HG03378 (cell line): ENCODE measurements at regions not wholly inside any gene's neighbourhood (a gene's known extent, or its start where the extent isn't known, plus 50 kb on each side); places are given as distances from the start of the nearest gene placed in this dataset.

Source experiments
- ATAC-seq: cut with Tn5 transposase; IDR thresholded peaks from one replicate; pipeline ENCODE4 v1.9.1; 2021; ENCODE audit warnings: mild to moderate bottlenecking, moderate library complexity; ENCODE audit not compliant: unreplicated experiment

- no peak for ATAC-seq
Observed at GRCh38 chr2:216914491-216914890, 54.6 kb upstream of the TNP1 start.

DNA sequence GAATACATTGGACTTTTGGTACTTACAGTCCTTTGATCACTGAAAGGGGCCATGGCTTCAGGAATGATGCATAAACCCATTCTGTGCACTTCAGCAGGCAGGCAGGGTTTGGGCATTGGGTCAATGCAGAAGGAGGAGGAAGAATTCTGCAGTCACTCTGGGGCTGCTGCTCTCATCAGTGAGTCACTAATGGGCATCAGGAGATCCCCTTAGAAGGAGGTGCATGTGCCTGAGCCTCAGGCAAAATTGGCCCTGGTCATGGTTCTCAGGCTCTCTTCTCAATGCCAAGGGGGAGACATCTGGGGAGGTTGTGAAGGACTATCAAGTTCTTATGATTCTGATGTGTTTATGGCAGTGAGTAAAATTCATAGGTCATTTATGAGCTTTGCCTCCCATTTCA is 52.0 kb upstream of the TNP1 start:
- ATAC-seq, result no peak

DNA sequence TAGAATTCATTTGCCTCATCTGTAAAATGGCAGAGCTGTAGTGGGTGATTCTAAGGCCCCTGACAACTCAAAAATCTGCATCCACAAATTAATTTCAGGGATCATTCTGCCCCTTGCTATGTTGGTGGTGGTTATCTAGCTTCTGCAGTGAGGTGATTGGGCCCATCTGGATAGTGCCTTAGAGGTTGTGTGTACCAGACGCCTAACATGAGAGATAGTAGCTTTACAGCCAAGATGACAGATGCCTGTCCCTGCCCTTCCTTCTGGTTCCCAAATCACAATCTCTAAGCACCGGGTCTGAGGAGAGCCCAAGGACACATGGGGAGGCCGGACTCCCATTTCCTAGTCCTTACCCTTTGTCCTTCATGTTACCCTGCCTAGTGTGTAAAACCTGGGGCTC is 51.1 kb upstream of the TNP1 start:
- ATAC-seq, result no peak

DNA sequence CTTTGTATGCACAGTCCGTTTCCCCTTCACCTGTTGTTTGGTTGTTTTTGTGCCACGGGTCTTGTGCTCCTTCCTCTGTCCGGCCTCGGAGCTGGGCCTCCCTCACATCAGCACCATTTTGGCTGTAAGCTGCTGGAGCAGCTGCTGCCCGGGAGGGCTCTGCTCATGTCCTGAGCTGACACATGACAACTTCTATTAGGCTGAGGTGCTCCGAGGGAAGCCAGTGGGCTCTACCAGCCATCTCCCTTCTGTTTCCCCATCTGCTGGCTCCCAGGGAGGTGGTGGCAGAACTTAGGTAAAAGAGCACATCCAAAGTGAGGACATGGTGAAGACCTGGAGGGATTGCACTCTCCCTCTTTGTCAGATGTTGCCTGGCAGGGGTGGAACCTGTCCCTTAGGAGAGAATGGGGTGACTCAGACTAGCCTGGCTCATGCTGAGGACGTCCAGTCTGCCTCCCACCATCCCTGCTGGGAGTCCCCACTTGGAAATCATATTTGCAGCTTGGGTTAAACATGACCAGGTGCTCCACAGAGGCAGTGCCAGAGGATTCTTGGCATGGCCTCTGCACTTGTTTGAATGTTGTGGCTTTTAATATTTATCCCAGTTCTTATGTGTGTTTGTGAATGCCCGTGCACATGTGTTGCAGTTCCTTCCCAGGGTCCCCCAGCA is 49.8 kb upstream of the TNP1 start:
- no peak for ATAC-seq
